K562 (cell line): ENCODE measurements at regions not wholly inside any gene's neighbourhood (a gene's known extent, or its start where the extent isn't known, plus 50 kb on each side); places are given as distances from the start of the nearest gene placed in this dataset.

Experiments used
- C11orf30 ChIP-seq: fragments of 450-650 bp; IDR thresholded peaks from 2 replicates; pipeline ENCODE4 v1.6.1; 2016; ENCODE audit warnings: low read depth, mild to moderate bottlenecking
- CREB1 ChIP-seq, 2 experiments: sonication (generic) in 1 of 2; formaldehyde crosslinking in 1 of 2; IDR thresholded peaks; 2 replicates each; pipeline versions ENCODE4 v1.6.1 to v1.8.0; 2012 to 2022; ENCODE audit warnings: inconsistent platforms in 1 of 2, mild to moderate bottlenecking in 1 of 2, missing genetic modification reagents in 1 of 2, moderate library complexity in 1 of 2
- CXXC5 ChIP-seq: fragments of 250-450 bp; sonication (Bioruptor Pico); IDR thresholded peaks from 2 replicates; pipeline ENCODE4 v1.8.0; 2022; ENCODE audit warnings: inconsistent platforms, mild to moderate bottlenecking, moderate library complexity
- DPF2 ChIP-seq: fragments of 450-650 bp; IDR thresholded peaks from 2 replicates; pipeline ENCODE4 v1.6.1; 2016
- KLF1 ChIP-seq: fragments of 450-650 bp; IDR thresholded peaks from 2 replicates; pipeline ENCODE4 v1.6.1; 2016; ENCODE audit warnings: missing genetic modification characterization, missing compliant biosample characterization
- NR0B1 ChIP-seq: fragments of 450-650 bp; IDR thresholded peaks from one replicate; pipeline ENCODE4 v1.6.1; 2018; ENCODE audit warnings: mild to moderate bottlenecking, moderate library complexity; ENCODE audit not compliant: partially characterized antibody
- POLR2H ChIP-seq: IDR thresholded peaks from 2 replicates; pipeline ENCODE4 v1.6.1; 2016; ENCODE audit warnings: missing genetic modification characterization, low read depth, mild to moderate bottlenecking, control low read depth, missing compliant biosample characterization, moderate library complexity
- RBM25 ChIP-seq: fragments of 200-400 bp; formaldehyde crosslinking; IDR thresholded peaks from 2 replicates; pipeline ENCODE4 v1.6.1; 2018; ENCODE audit warnings: low read length, low read depth, moderate library complexity; ENCODE audit not compliant: severe bottlenecking
- REST ChIP-seq, 2 experiments: fragments of 450-650 bp; formaldehyde crosslinking in 1 of 2; IDR thresholded peaks; 2 replicates each; pipeline versions ENCODE4 v1.4.0 to v1.6.1; 2014 to 2020; ENCODE audit warnings: mild to moderate bottlenecking in 2 of 2, borderline replicate concordance in 1 of 2, low read depth in 1 of 2
- SNAPC5 ChIP-seq: fragments of 250-450 bp; sonication (Bioruptor Pico); IDR thresholded peaks from 2 replicates; pipeline ENCODE4 v1.8.0; 2021; ENCODE audit warnings: moderate library complexity, mild to moderate bottlenecking, inconsistent platforms
- ZBTB5 ChIP-seq: fragments of 450-650 bp; IDR thresholded peaks from 2 replicates; pipeline ENCODE4 v1.6.1; 2017; ENCODE audit warnings: antibody characterized with exemption
- ZNF282 ChIP-seq: sonication (generic); formaldehyde crosslinking; IDR thresholded peaks from 2 replicates; pipeline ENCODE4 v1.8.1; 2023; ENCODE audit warnings: missing genetic modification reagents
- ZNF518B ChIP-seq: fragments of 250-450 bp; sonication (Bioruptor Pico); IDR thresholded peaks from 2 replicates; pipeline ENCODE4 v1.5.0; 2021; ENCODE audit warnings: mild to moderate bottlenecking, moderate library complexity

GRCh38 chr3:194212845-194213331, 76.9 kb downstream of the HES1 start (continued):
- TF ChIP-seq REST (IDR thresholded peaks at IDR 0.05; ENCODE audit: borderline replicate concordance) (peak; percentile 74), REST (CRISPR knock-in tag; IDR thresholded peaks at IDR 0.05; ENCODE audit: low read depth) (no peak), ZNF282 (CRISPR knock-in tag) (no peak), DPF2 (peak; percentile 60; the same call in 1 of the 2 replicates), RBM25 (no peak), POLR2H (tag) (no peak), CREB1 (IDR thresholded peaks at IDR 0.05) (no peak), CREB1 (CRISPR knock-in tag; IDR thresholded peaks at IDR 0.05) (no peak), C11orf30 (no peak), SNAPC5 (CRISPR knock-in tag) (no peak), KLF1 (tag) (no peak), ZBTB5 (no peak), ZNF518B (CRISPR knock-in tag) (no peak), NR0B1 (no peak), CXXC5 (CRISPR knock-in tag) (peak; percentile 60)
